Neural progenitor cell (in vitro differentiated cells): ENCODE measurements at regions not wholly inside any gene's neighbourhood (a gene's known extent, or its start where the extent isn't known, plus 50 kb on each side); places are given as distances from the start of the nearest gene placed in this dataset.

ENCODE experiments used
- DNase-seq: peaks from one replicate; pipeline ENCODE4 v3.0.0-alpha.2; 2016; ENCODE audit warnings: low spot score
- H2AFZ ChIP-seq: fragments of 200-600 bp; sonication (generic); replicated peaks from 2 replicates; pipeline ENCODE4 v1.6.1; 2016; ENCODE audit warnings: antibody characterized with exemption
- H3F3A ChIP-seq: fragments of 200-600 bp; sonication (generic); 2 replicates; pipeline ENCODE4 v1.6.1; 2016; ENCODE audit warnings: antibody characterized with exemption, low read depth
- H3K27ac ChIP-seq: fragments of 200-600 bp; sonication (generic); 2 replicates; pipeline ENCODE4 v1.5.1; 2016; ENCODE audit warnings: mild to moderate bottlenecking
- H3K27me3 ChIP-seq: fragments of 200-600 bp; sonication (generic); 2 replicates; pipeline ENCODE4 v1.6.1; 2016; ENCODE audit warnings: mild to moderate bottlenecking, moderate library complexity
- H3K36me3 ChIP-seq: fragments of 200-600 bp; sonication (generic); 2 replicates; pipeline ENCODE4 v1.5.1; 2016
- H3K4me1 ChIP-seq: fragments of 200-600 bp; sonication (generic); 2 replicates; pipeline ENCODE4 v1.6.1; 2016; ENCODE audit warnings: mixed run types
- H3K4me2 ChIP-seq: fragments of 200-600 bp; sonication (generic); 2 replicates; pipeline ENCODE4 v1.6.1; 2016
- H3K4me3 ChIP-seq: fragments of 200-600 bp; sonication (generic); 2 replicates; pipeline ENCODE4 v1.5.1; 2016
- H3K79me2 ChIP-seq: fragments of 200-600 bp; sonication (generic); 2 replicates; pipeline ENCODE4 v1.6.1; 2016; ENCODE audit warnings: low read depth
- H3K9ac ChIP-seq: fragments of 200-600 bp; sonication (generic); 2 replicates; pipeline ENCODE4 v1.6.1; 2016
- H3K9me3 ChIP-seq: fragments of 200-600 bp; sonication (generic); 2 replicates; pipeline ENCODE4 v1.5.1; 2016; ENCODE audit warnings: low read depth
- H4K20me1 ChIP-seq: fragments of 200-600 bp; sonication (generic); 2 replicates; pipeline ENCODE4 v1.6.1; 2016; ENCODE audit warnings: low read depth
- H3K27ac Mint-ChIP-seq: 3 replicates; pipeline ENCODE4 v1.8.0; 2021; ENCODE audit warnings: mixed read lengths
- H3K27me3 Mint-ChIP-seq: 2 replicates; pipeline ENCODE4 v1.8.0; 2022; ENCODE audit warnings: low read depth, mild to moderate bottlenecking, inconsistent platforms, moderate library complexity, mixed read lengths; ENCODE audit not compliant: insufficient read depth
- H3K36me3 Mint-ChIP-seq: 3 replicates; pipeline ENCODE4 v1.8.0; 2021; ENCODE audit warnings: mixed read lengths
- H3K4me1 Mint-ChIP-seq: 3 replicates; pipeline ENCODE4 v1.8.0; 2021; ENCODE audit warnings: mixed read lengths
- H3K4me3 Mint-ChIP-seq: 3 replicates; pipeline ENCODE4 v1.8.0; 2021; ENCODE audit warnings: mild to moderate bottlenecking, moderate library complexity, mixed read lengths
- H3K9me3 Mint-ChIP-seq: 3 replicates; pipeline ENCODE4 v1.8.0; 2020; ENCODE audit warnings: mixed read lengths
- CTCF ChIP-seq: fragments of 200-600 bp; sonication (generic); IDR thresholded peaks from 2 replicates; pipeline ENCODE4 v1.5.1; 2017; ENCODE audit warnings: antibody characterized with exemption, mild to moderate bottlenecking
- EZH2 ChIP-seq: fragments of 200-600 bp; sonication (generic); IDR thresholded peaks from 2 replicates; pipeline ENCODE4 v1.6.1; 2017; ENCODE audit warnings: antibody characterized with exemption, mild to moderate bottlenecking, moderate library complexity
- EZH2phosphoT487 ChIP-seq: fragments of 200-600 bp; sonication (generic); IDR thresholded peaks from 2 replicates; pipeline ENCODE4 v1.6.1; 2017; ENCODE audit warnings: antibody characterized with exemption

- H3K4me3 Mint-ChIP-seq, result peak overlapping the region; percentile 44
- TF ChIP-seq EZH2 (no peak), CTCF (no peak), EZH2phosphoT487 (no peak)
Observed at GRCh38 chr16:7089751-7090150, 242.9 kb upstream of the RBFOX1 start.

GRCh38 chr16:7088711-7089110 lies 243.9 kb upstream of the RBFOX1 start:
- H3K4me1 Mint-ChIP-seq, result peaks cover 72% of the 10 kb centered on the region

More at GRCh38 chr16:7089751-7090150, 242.9 kb upstream of the RBFOX1 start:
- Histone ChIP-seq H3K27ac (no peak overlapping the region), H3K9me3 (no peaks in the 10 kb centered on the region), H3K27me3 (peaks cover 27% of the 10 kb centered on the region), H3K36me3 (no peaks in the 10 kb centered on the region), H3K4me3 (no peak overlapping the region), H3K4me2 (peak overlapping the region; percentile 66), H3F3A (peaks cover 29% of the 10 kb centered on the region), H3K79me2 (no peaks in the 10 kb centered on the region), H4K20me1 (peaks cover 15% of the 10 kb centered on the region), H2AFZ (no peak overlapping the region), H3K4me1 (peaks cover 69% of the 10 kb centered on the region), H3K9ac (no peak overlapping the region)
- Mint-ChIP-seq H3K36me3 (no peaks in the 10 kb centered on the region), H3K27ac (no peak overlapping the region), H3K9me3 (no peaks in the 10 kb centered on the region), H3K27me3 (peaks cover 6% of the 10 kb centered on the region), H3K4me1 (peaks cover 81% of the 10 kb centered on the region)
- no peak for DNase-seq

GRCh38 chr16:7086822-7087616 lies 245.6 kb upstream of the RBFOX1 start:
- Mint-ChIP-seq H3K4me3 (peak overlapping the region; percentile 16), H3K9me3 (no peaks in the 10 kb centered on the region), H3K27me3 (peaks cover 6% of the 10 kb centered on the region), H3K36me3 (no peaks in the 10 kb centered on the region), H3K27ac (no peak overlapping the region), H3K4me1 (peaks cover 56% of the 10 kb centered on the region)
- H3K4me3 ChIP-seq, result no peak overlapping the region
- H3K27me3 ChIP-seq, result peaks cover 37% of the 10 kb centered on the region
- TF ChIP-seq EZH2 (no peak), EZH2phosphoT487 (peak; percentile 39), CTCF (peak; percentile 63)
- H4K20me1 ChIP-seq, result peaks cover 15% of the 10 kb centered on the region
- peaks cover 45% of the 10 kb centered on the region for H3K4me1 ChIP-seq
- H3K79me2 ChIP-seq, result no peaks in the 10 kb centered on the region
- no peaks in the 10 kb centered on the region for H3K36me3 ChIP-seq
- H3F3A ChIP-seq, result peaks cover 28% of the 10 kb centered on the region
- H2AFZ ChIP-seq, result no peak overlapping the region
- DNase-seq, result peak; percentile 81
- H3K4me2 ChIP-seq, result no peak overlapping the region
- no peak overlapping the region for H3K9ac ChIP-seq
- H3K27ac ChIP-seq, result no peak overlapping the region
- H3K9me3 ChIP-seq, result no peaks in the 10 kb centered on the region

More at GRCh38 chr16:7088711-7089110, 243.9 kb upstream of the RBFOX1 start:
- H3K9me3 Mint-ChIP-seq, result no peaks in the 10 kb centered on the region
- Histone ChIP-seq H3K79me2 (no peaks in the 10 kb centered on the region), H4K20me1 (peaks cover 15% of the 10 kb centered on the region), H3K4me3 (no peak overlapping the region), H3K4me1 (peaks cover 62% of the 10 kb centered on the region), H3K9me3 (no peaks in the 10 kb centered on the region), H3K36me3 (no peaks in the 10 kb centered on the region), H3F3A (peaks cover 29% of the 10 kb centered on the region), H3K4me2 (peak overlapping the region; percentile 52), H2AFZ (no peak overlapping the region), H3K27me3 (peaks cover 37% of the 10 kb centered on the region), H3K9ac (no peak overlapping the region), H3K27ac (no peak overlapping the region)
- peak; percentile 35 for DNase-seq
- no peaks in the 10 kb centered on the region for H3K36me3 Mint-ChIP-seq
- peak overlapping the region; percentile 61 for H3K4me3 Mint-ChIP-seq
- peaks cover 6% of the 10 kb centered on the region for H3K27me3 Mint-ChIP-seq
- peak overlapping the region; percentile 5 for H3K27ac Mint-ChIP-seq
- TF ChIP-seq CTCF (no peak), EZH2phosphoT487 (no peak), EZH2 (no peak)
